HCT116 (cell line): ENCODE measurements at regions not wholly inside any gene's neighbourhood (a gene's known extent, or its start where the extent isn't known, plus 50 kb on each side); places are given as distances from the start of the nearest gene placed in this dataset.

Source experiments
- ATAC-seq: fragments of 200-7000 bp; cut with Tn5 transposase; 2 replicates; pipeline ENCODE4 v1.9.1; 2020; ENCODE audit warnings: mild to moderate bottlenecking, moderate library complexity
- BruUV-seq: library from RNA; stranded (reverse); fragments of 400-500 nt; replicated peaks from 2 replicates; lab custom pipeline; 2021; lab: Mats Ljungman, UMichigan
- CTCF ChIA-PET: fragments of 300-600 bp; sonication (Branson Sonifier 250); formaldehyde crosslinking; loops from one replicate; lab custom pipeline; 2021; ENCODE audit warnings: antibody characterized with exemption; lab: Charles Lee
- POLR2A ChIA-PET: fragments of 300-600, 350-600 bp; sonication (Branson Sonifier 250); formaldehyde crosslinking; loops from one replicate; lab custom pipeline; 2021; ENCODE audit warnings: antibody characterized with exemption; lab: Charles Lee
- RAD21 ChIA-PET, 2 experiments: fragments of 300-600 bp; sonication (Branson Sonifier 250); formaldehyde crosslinking; loops; one replicate each; lab custom pipeline; 2023; ENCODE audit warnings: low total read pairs in 2 of 2; ENCODE audit not compliant: uncharacterized antibody in 2 of 2, unreplicated experiment in 2 of 2, low non-redundant PET in 1 of 2; lab: Charles Lee
- DNase-seq: peaks from one replicate; pipeline ENCODE4 v3.0.0-alpha.2; 2010; ENCODE audit warnings: low read depth, low spot score
- H2AFZ ChIP-seq: fragments of 200-600 bp; shearing (Covaris generic), sonication (generic); 2 replicates; pipeline ENCODE4 v1.6.1; 2017; ENCODE audit warnings: low read depth, mixed run types, mixed read lengths, antibody characterized with exemption, low read length; ENCODE audit not compliant: poor library complexity, severe bottlenecking
- H3K27ac ChIP-seq: 2 replicates; pipeline ENCODE4 v1.5.1; 2012; ENCODE audit warnings: low read depth, low read length
- H3K27me3 ChIP-seq: fragments of 200-600 bp; sonication (generic); 2 replicates; pipeline ENCODE4 v1.6.1; 2016; ENCODE audit warnings: mixed run types, low read length, mixed read lengths; ENCODE audit not compliant: insufficient read depth
- H3K36me3 ChIP-seq, 2 experiments: fragments of 200-500 bp in 1 of 2; fragments of 200-600 bp in 1 of 2; sonication (Bioruptor generic) in 1 of 2; sonication (generic) in 1 of 2; 2 replicates each; pipeline versions ENCODE4 v1.5.1 to v1.6.1; 2014 to 2016; ENCODE audit warnings: low read length in 2 of 2, inconsistent platforms in 1 of 2, mixed read lengths in 1 of 2, mixed run types in 1 of 2; ENCODE audit not compliant: insufficient read depth in 2 of 2, control insufficient read depth in 1 of 2
- H3K4me1 ChIP-seq, 2 experiments: fragments of 200-600 bp in 1 of 2; sonication (generic) in 1 of 2; 2 replicates each; pipeline versions ENCODE4 v1.5.1 to v1.6.1; 2012 to 2017; ENCODE audit warnings: low read length in 2 of 2, inconsistent platforms in 1 of 2, mild to moderate bottlenecking in 1 of 2, mixed read lengths in 1 of 2, mixed run types in 1 of 2, moderate library complexity in 1 of 2; ENCODE audit not compliant: insufficient read depth in 2 of 2, control insufficient read depth in 1 of 2
- H3K4me2 ChIP-seq: fragments of 200-600 bp; sonication (generic); 2 replicates; pipeline ENCODE4 v1.6.1; 2017; ENCODE audit warnings: mixed run types, low read length, mixed read lengths
- H3K4me3 ChIP-seq, 2 experiments: fragments of 200-600 bp in 1 of 2; sonication (generic) in 1 of 2; replicated peaks in 1 of 2; 2 replicates each; pipeline ENCODE4 v1.5.1; 2011 to 2016; ENCODE audit warnings: low read length in 2 of 2, control low read depth in 1 of 2, low read depth in 1 of 2, mild to moderate bottlenecking in 1 of 2, mixed read lengths in 1 of 2, mixed run types in 1 of 2
- H3K79me2 ChIP-seq: fragments of 200-600 bp; sonication (generic); 2 replicates; pipeline ENCODE4 v1.6.1; 2017; ENCODE audit warnings: mild to moderate bottlenecking, mixed run types, low read length, moderate library complexity, mixed read lengths; ENCODE audit not compliant: insufficient read depth
- H3K9ac ChIP-seq: fragments of 200-600 bp; sonication (generic); 2 replicates; pipeline ENCODE4 v1.6.1; 2016; ENCODE audit warnings: low read length, mixed read lengths
- H3K9me2 ChIP-seq: fragments of 200-600 bp; sonication (generic), shearing (Covaris generic); 2 replicates; pipeline ENCODE4 v1.6.1; 2017; ENCODE audit warnings: mixed run types, mild to moderate bottlenecking, moderate library complexity; ENCODE audit not compliant: insufficient read depth
- H3K9me3 ChIP-seq, 2 experiments: fragments of 200-500 bp in 1 of 2; fragments of 200-600 bp in 1 of 2; sonication (Bioruptor generic) in 1 of 2; sonication (generic) in 1 of 2; 2 replicates each; pipeline ENCODE4 v1.6.1; 2014 to 2017; ENCODE audit warnings: low read length in 2 of 2, mixed read lengths in 2 of 2, inconsistent platforms in 1 of 2, low read depth in 1 of 2, mild to moderate bottlenecking in 1 of 2, mixed run types in 1 of 2, moderate library complexity in 1 of 2; ENCODE audit not compliant: control insufficient read depth in 1 of 2, insufficient read depth in 1 of 2
- H4K20me1 ChIP-seq: fragments of 200-600 bp; sonication (generic), shearing (Covaris generic); 2 replicates; pipeline ENCODE4 v1.6.1; 2017; ENCODE audit warnings: mixed run types, mild to moderate bottlenecking, moderate library complexity; ENCODE audit not compliant: insufficient read depth
- ATF3 ChIP-seq: IDR thresholded peaks from 2 replicates; pipeline ENCODE4 v1.6.1; 2012
- CBX3 ChIP-seq: IDR thresholded peaks from 2 replicates; pipeline ENCODE4 v1.6.1; 2012; ENCODE audit warnings: low read depth
- EZH2phosphoT487 ChIP-seq: fragments of 200-600 bp; IDR thresholded peaks from 2 replicates; pipeline ENCODE4 v1.6.1; 2018; ENCODE audit warnings: antibody characterized with exemption, borderline replicate concordance
- FOSL1 ChIP-seq: IDR thresholded peaks from 2 replicates; pipeline ENCODE4 v1.6.1; 2012; ENCODE audit warnings: low read depth
- JUND ChIP-seq: IDR thresholded peaks from 2 replicates; pipeline ENCODE4 v1.6.1; 2012
- RAD21 ChIP-seq: IDR thresholded peaks from 2 replicates; pipeline ENCODE4 v1.6.1; 2012; ENCODE audit warnings: low read depth, mild to moderate bottlenecking
- SIN3A ChIP-seq: IDR thresholded peaks from 2 replicates; pipeline ENCODE4 v1.6.1; 2012; ENCODE audit warnings: low read depth
- YY1 ChIP-seq: IDR thresholded peaks from 2 replicates; pipeline ENCODE4 v1.6.1; 2011; ENCODE audit warnings: low read length, low read depth, moderate library complexity, mild to moderate bottlenecking; ENCODE audit not compliant: insufficient replicate concordance; ENCODE audit errors: extremely low read depth
- ZFX ChIP-seq: fragments of 450-650 bp; IDR thresholded peaks from 2 replicates; pipeline ENCODE4 v1.6.1; 2017
- ZNF274 ChIP-seq: fragments of 200-500 bp; sonication (Bioruptor generic); IDR thresholded peaks from 2 replicates; pipeline ENCODE4 v1.6.1; 2014; ENCODE audit warnings: mild to moderate bottlenecking, low read depth, low read length, inconsistent platforms
- intact Hi-C: fragments of 100-400 bp; cut with micrococcal nuclease; formaldehyde crosslinking; loops from 2 replicates; pipeline ENCODE4 v1.10.0; 2022
- TF ChIP-seq, protein P1 (sequence below): IDR thresholded peaks from 2 replicates; pipeline ENCODE4 v1.6.1; 2011; ENCODE audit warnings: mild to moderate bottlenecking, low read length, moderate library complexity; ENCODE audit not compliant: insufficient replicate concordance; ENCODE audit errors: extremely low read depth
- TF ChIP-seq, protein P2 (sequence below): IDR thresholded peaks from 2 replicates; pipeline ENCODE4 v1.6.1; 2012; ENCODE audit warnings: low read depth

DNA sequence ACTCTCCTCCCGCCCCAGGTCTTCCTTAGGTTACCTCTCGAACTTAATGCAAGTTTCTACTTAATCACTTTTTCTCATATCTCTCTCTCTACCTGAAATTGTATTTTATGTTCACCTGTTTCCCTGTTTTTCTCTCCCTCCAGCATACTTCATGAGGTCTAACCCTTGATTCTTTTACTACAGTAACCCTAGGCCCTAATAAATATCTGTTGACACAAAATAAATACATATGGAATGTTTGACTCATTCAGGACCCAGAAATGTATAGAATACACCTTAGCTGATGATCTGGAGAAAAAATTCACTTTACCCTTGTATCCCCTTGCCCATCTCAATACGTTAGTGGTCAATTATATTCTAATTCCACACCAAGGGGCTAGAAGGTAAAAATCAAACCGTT lies 250.9 kb upstream of the PTGER4 start:
- Histone ChIP-seq H2AFZ (no peak overlapping the region), H4K20me1 (no peaks in the 10 kb centered on the region), H3K79me2 (no peaks in the 10 kb centered on the region), H3K36me3 (no peaks in the 10 kb centered on the region), H3K4me2 (no peak overlapping the region), H3K4me3 (no peak overlapping the region), H3K27me3 (no peaks in the 10 kb centered on the region), H3K9me2 (no peaks in the 10 kb centered on the region), H3K27ac (no peak overlapping the region)
- ChIA-PET POLR2A (no interaction called here), CTCF (no interaction called here), RAD21 (no interaction called here)
- no peak for ATAC-seq
- no TSS peak for BruUV-seq
- intact Hi-C loops = no loop called here
- no peak for DNase-seq
- TF ChIP-seq, protein P1, sequence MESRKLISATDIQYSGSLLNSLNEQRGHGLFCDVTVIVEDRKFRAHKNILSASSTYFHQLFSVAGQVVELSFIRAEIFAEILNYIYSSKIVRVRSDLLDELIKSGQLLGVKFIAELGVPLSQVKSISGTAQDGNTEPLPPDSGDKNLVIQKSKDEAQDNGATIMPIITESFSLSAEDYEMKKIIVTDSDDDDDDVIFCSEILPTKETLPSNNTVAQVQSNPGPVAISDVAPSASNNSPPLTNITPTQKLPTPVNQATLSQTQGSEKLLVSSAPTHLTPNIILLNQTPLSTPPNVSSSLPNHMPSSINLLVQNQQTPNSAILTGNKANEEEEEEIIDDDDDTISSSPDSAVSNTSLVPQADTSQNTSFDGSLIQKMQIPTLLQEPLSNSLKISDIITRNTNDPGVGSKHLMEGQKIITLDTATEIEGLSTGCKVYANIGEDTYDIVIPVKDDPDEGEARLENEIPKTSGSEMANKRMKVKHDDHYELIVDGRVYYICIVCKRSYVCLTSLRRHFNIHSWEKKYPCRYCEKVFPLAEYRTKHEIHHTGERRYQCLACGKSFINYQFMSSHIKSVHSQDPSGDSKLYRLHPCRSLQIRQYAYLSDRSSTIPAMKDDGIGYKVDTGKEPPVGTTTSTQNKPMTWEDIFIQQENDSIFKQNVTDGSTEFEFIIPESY = no peak
- TF ChIP-seq ZNF274 (no peak), ATF3 (no peak), FOSL1 (no peak), EZH2phosphoT487 (no peak), ZFX (no peak), JUND (no peak), CBX3 (no peak), YY1 (no peak), SIN3A (no peak), RAD21 (no peak)
- TF ChIP-seq, protein P2, sequence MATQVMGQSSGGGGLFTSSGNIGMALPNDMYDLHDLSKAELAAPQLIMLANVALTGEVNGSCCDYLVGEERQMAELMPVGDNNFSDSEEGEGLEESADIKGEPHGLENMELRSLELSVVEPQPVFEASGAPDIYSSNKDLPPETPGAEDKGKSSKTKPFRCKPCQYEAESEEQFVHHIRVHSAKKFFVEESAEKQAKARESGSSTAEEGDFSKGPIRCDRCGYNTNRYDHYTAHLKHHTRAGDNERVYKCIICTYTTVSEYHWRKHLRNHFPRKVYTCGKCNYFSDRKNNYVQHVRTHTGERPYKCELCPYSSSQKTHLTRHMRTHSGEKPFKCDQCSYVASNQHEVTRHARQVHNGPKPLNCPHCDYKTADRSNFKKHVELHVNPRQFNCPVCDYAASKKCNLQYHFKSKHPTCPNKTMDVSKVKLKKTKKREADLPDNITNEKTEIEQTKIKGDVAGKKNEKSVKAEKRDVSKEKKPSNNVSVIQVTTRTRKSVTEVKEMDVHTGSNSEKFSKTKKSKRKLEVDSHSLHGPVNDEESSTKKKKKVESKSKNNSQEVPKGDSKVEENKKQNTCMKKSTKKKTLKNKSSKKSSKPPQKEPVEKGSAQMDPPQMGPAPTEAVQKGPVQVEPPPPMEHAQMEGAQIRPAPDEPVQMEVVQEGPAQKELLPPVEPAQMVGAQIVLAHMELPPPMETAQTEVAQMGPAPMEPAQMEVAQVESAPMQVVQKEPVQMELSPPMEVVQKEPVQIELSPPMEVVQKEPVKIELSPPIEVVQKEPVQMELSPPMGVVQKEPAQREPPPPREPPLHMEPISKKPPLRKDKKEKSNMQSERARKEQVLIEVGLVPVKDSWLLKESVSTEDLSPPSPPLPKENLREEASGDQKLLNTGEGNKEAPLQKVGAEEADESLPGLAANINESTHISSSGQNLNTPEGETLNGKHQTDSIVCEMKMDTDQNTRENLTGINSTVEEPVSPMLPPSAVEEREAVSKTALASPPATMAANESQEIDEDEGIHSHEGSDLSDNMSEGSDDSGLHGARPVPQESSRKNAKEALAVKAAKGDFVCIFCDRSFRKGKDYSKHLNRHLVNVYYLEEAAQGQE = no peak
- TF ChIP-seq, all 23 proteins: peak for 0
- H3K9ac ChIP-seq = no peak overlapping the region
- no peaks in the 10 kb centered on the region for H3K9me3 ChIP-seq
- no peaks in the 10 kb centered on the region for H3K4me1 ChIP-seq
